GM12891 (cell line): ENCODE measurements at regions not wholly inside any gene's neighbourhood (a gene's known extent, or its start where the extent isn't known, plus 50 kb on each side); places are given as distances from the start of the nearest gene placed in this dataset.

Source experiments
- DNase-seq: peaks from one replicate; pipeline ENCODE4 v3.0.0; 2011; ENCODE audit warnings: low spot score; ENCODE audit not compliant: insufficient read length
- FAIRE-seq: peaks from 2 replicates; lab custom pipeline; 2011; peaks lifted over from hg19 to GRCh38; lab: Jason Lieb, UNC
- PAX5 ChIP-seq: IDR thresholded peaks from 2 replicates; pipeline ENCODE4 v1.6.1; 2011; ENCODE audit warnings: low read length, moderate library complexity, mild to moderate bottlenecking; ENCODE audit not compliant: insufficient read depth, severe bottlenecking
- POLR2A ChIP-seq: IDR thresholded peaks from 2 replicates; pipeline ENCODE4 v1.6.1; 2011; ENCODE audit warnings: low read depth, low read length, control low read depth
- POLR2AphosphoS5 ChIP-seq: IDR thresholded peaks from 2 replicates; pipeline ENCODE4 v1.6.1; 2011; ENCODE audit warnings: low read depth, low read length, control low read depth
- POU2F2 ChIP-seq: IDR thresholded peaks from 2 replicates; pipeline ENCODE4 v1.6.1; 2011; ENCODE audit warnings: low read depth, mild to moderate bottlenecking, control low read depth, low read length, moderate library complexity
- SPI1 ChIP-seq: IDR thresholded peaks from 2 replicates; pipeline ENCODE4 v1.6.1; 2011; ENCODE audit warnings: low read depth, low read length, control low read depth
- TAF1 ChIP-seq: IDR thresholded peaks from 2 replicates; pipeline ENCODE4 v1.6.1; 2011; ENCODE audit warnings: low read depth, low read length, control low read depth

GRCh38 chr14:43479596-43480195 is 1027.4 kb downstream of the FSCB start:
- DNase-seq, result no peak
- no peak for FAIRE-seq
- no peak for TF ChIP-seq PAX5
- TF ChIP-seq POLR2AphosphoS5, result no peak

- FAIRE-seq, result no peak
- TF ChIP-seq POLR2A, result no peak
- TF ChIP-seq POU2F2, result no peak
- TF ChIP-seq TAF1, result no peak
- no peak for TF ChIP-seq POLR2AphosphoS5
- no peak for TF ChIP-seq SPI1
- TF ChIP-seq PAX5, result no peak
- no peak for DNase-seq
Observed at GRCh38 chr14:43476822-43477221, 1030.3 kb downstream of the FSCB start.

GRCh38 chr14:43475757-43476156 is 1031.3 kb downstream of the FSCB start:
- DNase-seq, result no peak
- no peak for FAIRE-seq
- TF ChIP-seq POU2F2, result no peak
- no peak for TF ChIP-seq POLR2AphosphoS5
- TF ChIP-seq SPI1, result no peak
- no peak for TF ChIP-seq POLR2A
- TF ChIP-seq PAX5, result no peak
- no peak for TF ChIP-seq TAF1

- DNase-seq, result no peak
- TF ChIP-seq POLR2AphosphoS5 (no peak), POU2F2 (no peak), PAX5 (no peak), TAF1 (no peak), POLR2A (no peak), SPI1 (no peak)
- FAIRE-seq, result no peak
Observed at GRCh38 chr14:43471595-43471994, 1035.5 kb downstream of the FSCB start.

GRCh38 chr14:43464968-43465367 is 1042.1 kb downstream of the FSCB start:
- TF ChIP-seq TAF1, result no peak
- no peak for TF ChIP-seq POLR2A
- no peak for TF ChIP-seq SPI1
- TF ChIP-seq POU2F2, result no peak
- TF ChIP-seq POLR2AphosphoS5, result no peak
- no peak for TF ChIP-seq PAX5
- DNase-seq (no peak), FAIRE-seq (no peak)

GRCh38 chr14:43449291-43449690 is 1057.8 kb downstream of the FSCB start:
- DNase-seq (no peak), FAIRE-seq (no peak)
- TF ChIP-seq POU2F2 (no peak), POLR2A (no peak), TAF1 (no peak), SPI1 (no peak), PAX5 (no peak), POLR2AphosphoS5 (no peak)

GRCh38 chr14:43438056-43438455 is 1069.0 kb downstream of the FSCB start:
- FAIRE-seq, result no peak
- no peak for DNase-seq
- TF ChIP-seq SPI1 (peak; percentile 1; the same call in 1 of the 2 replicates), POU2F2 (no peak)

GRCh38 chr14:43418324-43418723 is 1088.8 kb downstream of the FSCB start:
- DNase-seq (no peak), FAIRE-seq (no peak)
- TF ChIP-seq TAF1 (no peak), POU2F2 (no peak), PAX5 (no peak), POLR2A (no peak), SPI1 (no peak), POLR2AphosphoS5 (no peak)

- TF ChIP-seq PAX5 (no peak), TAF1 (no peak)
- DNase-seq, result no peak
- FAIRE-seq, result no peak
Observed at GRCh38 chr14:43413084-43413483, 1094.0 kb downstream of the FSCB start.

GRCh38 chr14:43411841-43412240 is 1095.2 kb downstream of the FSCB start:
- DNase-seq (no peak), FAIRE-seq (no peak)
- TF ChIP-seq POLR2A (no peak), POLR2AphosphoS5 (no peak), POU2F2 (no peak)

- FAIRE-seq (no peak), DNase-seq (no peak)
- TF ChIP-seq SPI1, result no peak
- no peak for TF ChIP-seq POLR2AphosphoS5
- TF ChIP-seq TAF1, result no peak
- no peak for TF ChIP-seq PAX5
- no peak for TF ChIP-seq POU2F2
- no peak for TF ChIP-seq POLR2A
Observed at GRCh38 chr14:43410631-43411030, 1096.5 kb downstream of the FSCB start.
